GM12801 (cell line): ENCODE measurements at regions not wholly inside any gene's neighbourhood (a gene's known extent, or its start where the extent isn't known, plus 50 kb on each side); places are given as distances from the start of the nearest gene placed in this dataset.

Experiments used
- TF ChIP-seq, protein P1 (sequence below): IDR thresholded peaks from one replicate; pipeline ENCODE4 v1.5.1; 2011; ENCODE audit warnings: control low read depth; ENCODE audit not compliant: insufficient read length; ENCODE audit errors: extremely low read depth

GRCh38 chr12:46435029-46435428 lies 62.5 kb upstream of the SLC38A2 start:
- TF ChIP-seq, protein P1, sequence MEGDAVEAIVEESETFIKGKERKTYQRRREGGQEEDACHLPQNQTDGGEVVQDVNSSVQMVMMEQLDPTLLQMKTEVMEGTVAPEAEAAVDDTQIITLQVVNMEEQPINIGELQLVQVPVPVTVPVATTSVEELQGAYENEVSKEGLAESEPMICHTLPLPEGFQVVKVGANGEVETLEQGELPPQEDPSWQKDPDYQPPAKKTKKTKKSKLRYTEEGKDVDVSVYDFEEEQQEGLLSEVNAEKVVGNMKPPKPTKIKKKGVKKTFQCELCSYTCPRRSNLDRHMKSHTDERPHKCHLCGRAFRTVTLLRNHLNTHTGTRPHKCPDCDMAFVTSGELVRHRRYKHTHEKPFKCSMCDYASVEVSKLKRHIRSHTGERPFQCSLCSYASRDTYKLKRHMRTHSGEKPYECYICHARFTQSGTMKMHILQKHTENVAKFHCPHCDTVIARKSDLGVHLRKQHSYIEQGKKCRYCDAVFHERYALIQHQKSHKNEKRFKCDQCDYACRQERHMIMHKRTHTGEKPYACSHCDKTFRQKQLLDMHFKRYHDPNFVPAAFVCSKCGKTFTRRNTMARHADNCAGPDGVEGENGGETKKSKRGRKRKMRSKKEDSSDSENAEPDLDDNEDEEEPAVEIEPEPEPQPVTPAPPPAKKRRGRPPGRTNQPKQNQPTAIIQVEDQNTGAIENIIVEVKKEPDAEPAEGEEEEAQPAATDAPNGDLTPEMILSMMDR, result no peak

DNA sequence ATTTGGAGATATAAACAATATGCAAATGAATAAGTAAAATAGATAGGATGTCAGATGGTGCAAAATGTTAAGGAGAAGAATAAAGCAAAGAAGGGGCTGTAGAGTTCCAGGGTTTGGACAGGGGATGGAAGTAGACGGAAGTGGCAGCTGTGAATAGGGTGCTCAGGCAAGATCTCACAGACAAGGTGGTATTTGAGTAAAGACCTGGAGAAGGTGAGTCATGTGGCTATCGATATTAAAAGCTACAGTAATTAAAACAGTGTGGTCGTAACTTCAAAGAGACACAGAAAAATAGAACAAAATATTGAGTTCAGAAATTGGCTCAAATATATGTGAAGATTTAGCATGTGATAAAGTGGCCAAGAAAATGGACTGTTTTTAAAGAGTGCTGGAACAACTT lies 61.3 kb upstream of the SLC38A2 start:
- TF ChIP-seq, protein P1, result no peak

- TF ChIP-seq, protein P1, result no peak
These were observed 59.8 kb upstream of the SLC38A2 start for GRCh38 chr12:46432325-46432724.

DNA sequence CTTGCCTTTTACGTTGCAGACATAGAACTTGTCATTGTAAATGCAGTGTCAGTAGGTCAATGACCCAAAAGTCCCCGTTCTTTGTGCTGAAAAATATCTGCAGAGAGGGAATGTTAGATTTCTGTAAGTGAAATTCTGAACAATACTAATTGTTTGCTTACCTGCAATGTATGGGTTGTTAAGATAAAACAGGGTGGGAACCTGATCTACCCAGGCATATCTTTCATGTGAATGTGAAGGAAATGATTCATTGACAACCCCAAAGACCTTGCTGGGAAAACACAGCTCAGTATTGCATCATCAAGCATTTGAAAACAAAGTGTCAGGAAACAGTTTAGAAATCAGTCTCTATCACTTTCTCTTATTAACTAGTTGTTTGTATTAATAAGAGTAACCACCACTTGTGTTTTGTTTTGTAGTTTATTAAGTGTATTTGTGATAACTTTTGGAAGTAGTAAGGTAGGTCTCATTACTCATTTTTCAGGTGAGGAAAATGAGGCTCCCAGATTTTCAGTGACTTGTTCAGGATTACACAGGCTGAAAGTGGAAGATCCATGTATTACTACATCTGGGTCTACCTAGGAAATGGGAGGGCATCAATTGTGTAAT lies 57.9 kb upstream of the SLC38A2 start:
- TF ChIP-seq, protein P1, result no peak
